GM23338 (cell line): ENCODE measurements at regions not wholly inside any gene's neighbourhood (a gene's known extent, or its start where the extent isn't known, plus 50 kb on each side); places are given as distances from the start of the nearest gene placed in this dataset.

Experiments
- ATAC-seq: fragments of 200-7000 bp; cut with Tn5 transposase; 3 replicates; pipeline ENCODE4 v1.9.1; 2020
- DNase-seq: peaks from one replicate; pipeline ENCODE4 v3.0.0-alpha.2; 2015; ENCODE audit warnings: low spot score
- H2AFZ ChIP-seq: fragments of 200-600 bp; sonication (generic); 2 replicates; pipeline ENCODE4 v1.8.0; 2016; ENCODE audit warnings: antibody characterized with exemption, mild to moderate bottlenecking, moderate library complexity
- H3F3A ChIP-seq: fragments of 200-600 bp; sonication (generic); replicated peaks from 2 replicates; pipeline ENCODE4 v1.8.0; 2017; ENCODE audit warnings: antibody characterized with exemption, mixed run types, low read depth
- H3K27ac ChIP-seq: fragments of 200-600 bp; sonication (generic); 2 replicates; pipeline ENCODE4 v1.6.1; 2016; ENCODE audit warnings: low read depth
- H3K27me3 ChIP-seq: fragments of 200-600 bp; sonication (generic); 2 replicates; pipeline ENCODE4 v1.8.0; 2016; ENCODE audit warnings: mild to moderate bottlenecking, mixed run types, moderate library complexity; ENCODE audit not compliant: insufficient read depth
- H3K36me3 ChIP-seq: fragments of 200-600 bp; sonication (generic); 2 replicates; pipeline ENCODE4 v1.8.0; 2016; ENCODE audit warnings: mild to moderate bottlenecking; ENCODE audit not compliant: insufficient read depth
- H3K4me1 ChIP-seq: fragments of 200-600 bp; sonication (generic); 2 replicates; pipeline ENCODE4 v1.8.0; 2016; ENCODE audit warnings: mild to moderate bottlenecking, moderate library complexity; ENCODE audit not compliant: insufficient read depth
- H3K4me2 ChIP-seq: fragments of 200-600 bp; sonication (generic); 2 replicates; pipeline ENCODE4 v1.7.1; 2017; ENCODE audit warnings: mixed run types
- H3K4me3 ChIP-seq: fragments of 200-600 bp; sonication (generic); 2 replicates; pipeline ENCODE4 v1.6.1; 2016; ENCODE audit warnings: mixed run types
- H3K79me2 ChIP-seq: fragments of 200-600 bp; sonication (generic); replicated peaks from 2 replicates; pipeline ENCODE4 v1.8.0; 2017; ENCODE audit warnings: mild to moderate bottlenecking; ENCODE audit not compliant: insufficient read depth
- H3K9me2 ChIP-seq: fragments of 200-600 bp; sonication (generic); 2 replicates; pipeline ENCODE4 v1.8.0; 2017; ENCODE audit not compliant: insufficient read depth
- H4K20me1 ChIP-seq: fragments of 200-600 bp; sonication (generic); replicated peaks from 2 replicates; pipeline ENCODE4 v1.8.0; 2017; ENCODE audit warnings: mild to moderate bottlenecking; ENCODE audit not compliant: insufficient read depth
- H3K27ac Mint-ChIP-seq: 2 replicates; pipeline ENCODE4 v1.8.0; 2020; ENCODE audit warnings: inconsistent platforms, mild to moderate bottlenecking, moderate library complexity, mixed read lengths
- H3K27me3 Mint-ChIP-seq: 3 replicates; pipeline ENCODE4 v1.8.0; 2022; ENCODE audit warnings: low read depth, mild to moderate bottlenecking, moderate library complexity, mixed read lengths, inconsistent platforms; ENCODE audit not compliant: insufficient read depth, poor library complexity
- H3K36me3 Mint-ChIP-seq: 3 replicates; pipeline ENCODE4 v1.8.0; 2021; ENCODE audit warnings: low read depth, mild to moderate bottlenecking, inconsistent platforms, moderate library complexity, mixed read lengths
- H3K4me1 Mint-ChIP-seq: 3 replicates; pipeline ENCODE4 v1.8.0; 2020; ENCODE audit warnings: mild to moderate bottlenecking, inconsistent platforms, mixed read lengths
- H3K4me3 Mint-ChIP-seq: 3 replicates; pipeline ENCODE4 v1.8.0; 2021; ENCODE audit warnings: moderate library complexity, mild to moderate bottlenecking, inconsistent platforms, mixed read lengths
- H3K9me3 Mint-ChIP-seq: 3 replicates; pipeline ENCODE4 v1.8.0; 2020; ENCODE audit warnings: moderate library complexity, mild to moderate bottlenecking, inconsistent platforms, mixed read lengths
- CREB1 ChIP-seq: fragments of 250-450 bp; sonication (Bioruptor Pico); IDR thresholded peaks from 2 replicates; pipeline ENCODE4 v1.5.0; 2020; ENCODE audit warnings: low read depth, mild to moderate bottlenecking, moderate library complexity
- CTCF ChIP-seq, 2 experiments: fragments of 200-600 bp in 1 of 2; sonication (generic) in 1 of 2; conservative IDR thresholded peaks; 2 replicates each; pipeline versions ENCODE4 v1.5.1 to v1.6.1; 2016 to 2017; ENCODE audit warnings: antibody characterized with exemption in 2 of 2, low read depth in 2 of 2, mild to moderate bottlenecking in 2 of 2, moderate library complexity in 1 of 2
- ETS1 ChIP-seq: IDR thresholded peaks from 2 replicates; pipeline ENCODE4 v1.6.1; 2016; ENCODE audit warnings: antibody characterized with exemption
- EZH2phosphoT487 ChIP-seq: fragments of 200-600 bp; sonication (generic); IDR thresholded peaks from one replicate; pipeline ENCODE4 v1.8.1; 2018; ENCODE audit warnings: antibody characterized with exemption; ENCODE audit not compliant: unreplicated experiment
- JUNB ChIP-seq: IDR thresholded peaks from one replicate; pipeline ENCODE4 v1.6.1; 2016; ENCODE audit warnings: antibody characterized with exemption; ENCODE audit not compliant: unreplicated experiment
- NANOG ChIP-seq: IDR thresholded peaks from 2 replicates; pipeline ENCODE4 v1.6.1; 2016; ENCODE audit warnings: antibody characterized with exemption, borderline replicate concordance
- POLR2AphosphoS5 ChIP-seq: IDR thresholded peaks from 2 replicates; pipeline ENCODE4 v1.6.1; 2016; ENCODE audit warnings: antibody characterized with exemption, low read depth
- REST ChIP-seq: IDR thresholded peaks from one replicate; pipeline ENCODE4 v1.6.1; 2018; ENCODE audit warnings: antibody characterized with exemption; ENCODE audit not compliant: unreplicated experiment
- ZNF114 ChIP-seq: fragments of 250-450 bp; sonication (Bioruptor Pico); IDR thresholded peaks from 2 replicates; pipeline ENCODE4 v1.5.0; 2020; ENCODE audit warnings: mild to moderate bottlenecking, moderate library complexity
- ZNF331 ChIP-seq: fragments of 250-450 bp; sonication (Bioruptor Pico); IDR thresholded peaks from 2 replicates; pipeline ENCODE4 v1.5.0; 2020; ENCODE audit warnings: low read depth, mild to moderate bottlenecking, moderate library complexity

- no peaks in the 10 kb centered on the region for H3K4me1 ChIP-seq
- no peak overlapping the region for H3K27ac Mint-ChIP-seq
- H3K4me3 Mint-ChIP-seq, result no peak overlapping the region
- H3K27ac ChIP-seq, result no peak overlapping the region
- peak; percentile 83 for DNase-seq
- H3K36me3 ChIP-seq, result no peaks in the 10 kb centered on the region
- H3K79me2 ChIP-seq, result no peaks in the 10 kb centered on the region
- no peaks in the 10 kb centered on the region for H3K36me3 Mint-ChIP-seq
- H3K4me2 ChIP-seq, result no peak overlapping the region
- no peaks in the 10 kb centered on the region for H3K27me3 ChIP-seq
- no peak overlapping the region for H3K4me3 ChIP-seq
- TF ChIP-seq ZNF331 (CRISPR knock-in tag) (no peak), CTCF (conservative IDR thresholded peaks at IDR 0.05; ENCODE audit: low read depth in 2 of 2) (peak; percentile 69 to 89), EZH2phosphoT487 (no peak)
- no peaks in the 10 kb centered on the region for H3K9me2 ChIP-seq
- no peaks in the 10 kb centered on the region for H3K27me3 Mint-ChIP-seq
- H2AFZ ChIP-seq, result no peak overlapping the region
- peak; percentile 95 for ATAC-seq
- H4K20me1 ChIP-seq, result no peaks in the 10 kb centered on the region
- H3F3A ChIP-seq, result no peaks in the 10 kb centered on the region
- H3K4me1 Mint-ChIP-seq, result no peaks in the 10 kb centered on the region
- no peaks in the 10 kb centered on the region for H3K9me3 Mint-ChIP-seq
Measured at GRCh38 chrX:131633285-131633917, 89.5 kb downstream of the OR13H1 start.

- ATAC-seq (no peak), DNase-seq (no peak)
- TF ChIP-seq NANOG (no peak), ZNF331 (CRISPR knock-in tag) (no peak)
- no peak overlapping the region for H3K27ac Mint-ChIP-seq
- Histone ChIP-seq H3K27me3 (no peaks in the 10 kb centered on the region), H2AFZ (no peak overlapping the region), H4K20me1 (no peaks in the 10 kb centered on the region), H3K27ac (no peak overlapping the region), H3K4me2 (no peak overlapping the region), H3K79me2 (no peaks in the 10 kb centered on the region), H3K4me1 (no peaks in the 10 kb centered on the region), H3F3A (no peaks in the 10 kb centered on the region), H3K9me2 (no peaks in the 10 kb centered on the region), H3K4me3 (no peak overlapping the region), H3K36me3 (no peaks in the 10 kb centered on the region)
- no peaks in the 10 kb centered on the region for H3K27me3 Mint-ChIP-seq
- H3K36me3 Mint-ChIP-seq, result no peaks in the 10 kb centered on the region
- no peak overlapping the region for H3K4me3 Mint-ChIP-seq
- no peaks in the 10 kb centered on the region for H3K9me3 Mint-ChIP-seq
- no peaks in the 10 kb centered on the region for H3K4me1 Mint-ChIP-seq
Measured at GRCh38 chrX:131634900-131635299, 91.0 kb downstream of the OR13H1 start.

GRCh38 chrX:131646106-131646505, 102.2 kb downstream of the OR13H1 start:
- Histone ChIP-seq H3K4me1 (no peaks in the 10 kb centered on the region), H3K4me2 (no peak overlapping the region), H3K36me3 (no peaks in the 10 kb centered on the region), H3K4me3 (no peak overlapping the region), H3K9me2 (no peaks in the 10 kb centered on the region), H3K27ac (no peak overlapping the region), H3F3A (no peaks in the 10 kb centered on the region), H3K27me3 (no peaks in the 10 kb centered on the region), H3K79me2 (no peaks in the 10 kb centered on the region), H4K20me1 (no peaks in the 10 kb centered on the region), H2AFZ (no peak overlapping the region)
- Mint-ChIP-seq H3K4me1 (no peaks in the 10 kb centered on the region), H3K27me3 (no peaks in the 10 kb centered on the region), H3K36me3 (no peaks in the 10 kb centered on the region), H3K27ac (no peak overlapping the region), H3K4me3 (no peak overlapping the region), H3K9me3 (no peaks in the 10 kb centered on the region)
- ATAC-seq, result no peak
- DNase-seq, result no peak
- TF ChIP-seq NANOG (no peak), EZH2phosphoT487 (no peak), JUNB (no peak), ETS1 (no peak), ZNF114 (CRISPR knock-in tag) (no peak), CREB1 (CRISPR knock-in tag) (no peak), REST (no peak), POLR2AphosphoS5 (no peak), ZNF331 (CRISPR knock-in tag) (no peak)
